HG02938 (cell line): ENCODE measurements at regions not wholly inside any gene's neighbourhood (a gene's known extent, or its start where the extent isn't known, plus 50 kb on each side); places are given as distances from the start of the nearest gene placed in this dataset.

ENCODE experiments used
- ATAC-seq: cut with Tn5 transposase; IDR thresholded peaks from one replicate; pipeline ENCODE4 v1.9.1; 2021; ENCODE audit warnings: mild to moderate bottlenecking, moderate library complexity; ENCODE audit not compliant: unreplicated experiment

- no peak for ATAC-seq
These were observed 953.9 kb downstream of the TYW1 start for GRCh38 chr7:67950321-67951083.

GRCh38 chr7:67955061-67955460, 958.4 kb downstream of the TYW1 start:
- no peak for ATAC-seq

GRCh38 chr7:67962863-67963262, 966.2 kb downstream of the TYW1 start:
- no peak for ATAC-seq

GRCh38 chr7:67976490-67976889, 979.9 kb downstream of the TYW1 start:
- ATAC-seq = no peak

- no peak for ATAC-seq
These were observed 986.9 kb downstream of the TYW1 start for GRCh38 chr7:67983486-67983885.

GRCh38 chr7:67984326-67984725, 987.7 kb downstream of the TYW1 start:
- no peak for ATAC-seq

GRCh38 chr7:67989142-67989541, 992.5 kb downstream of the TYW1 start:
- ATAC-seq = no peak

- no peak for ATAC-seq
These were observed 993.4 kb downstream of the TYW1 start for GRCh38 chr7:67990003-67990402.

- no peak for ATAC-seq
These were observed 994.1 kb downstream of the TYW1 start for GRCh38 chr7:67990716-67991115.

- no peak for ATAC-seq
These were observed 995.7 kb downstream of the TYW1 start for GRCh38 chr7:67992287-67992686.

GRCh38 chr7:68005992-68006391, 1009.4 kb downstream of the TYW1 start:
- ATAC-seq = no peak

- ATAC-seq = no peak
These were observed 1010.0 kb downstream of the TYW1 start for GRCh38 chr7:68006619-68007018.

- no peak for ATAC-seq
These were observed 1013.1 kb downstream of the TYW1 start for GRCh38 chr7:68009716-68010115.

GRCh38 chr7:68014031-68014736, 1017.6 kb downstream of the TYW1 start:
- no peak for ATAC-seq

- no peak for ATAC-seq
These were observed 1018.7 kb downstream of the TYW1 start for GRCh38 chr7:68015122-68015977.

GRCh38 chr7:68015978-68016532, 1019.4 kb downstream of the TYW1 start:
- ATAC-seq = no peak

GRCh38 chr7:68020102-68020501, 1023.5 kb downstream of the TYW1 start:
- ATAC-seq = no peak

GRCh38 chr7:68025369-68025768, 1028.7 kb downstream of the TYW1 start:
- ATAC-seq = no peak

GRCh38 chr7:68030530-68030929, 1033.9 kb downstream of the TYW1 start:
- no peak for ATAC-seq

- no peak for ATAC-seq
These were observed 1034.7 kb downstream of the TYW1 start for GRCh38 chr7:68031180-68031943.
